Hindlimb muscle (tissue), 1 donor: ENCODE measurements at regions not wholly inside any gene's neighbourhood (a gene's known extent, or its start where the extent isn't known, plus 50 kb on each side); places are given as distances from the start of the nearest gene placed in this dataset.
"Not testable (repeated sequence)": the region's sequence is repeated elsewhere in the genome, so short reads cannot be mapped to it uniquely, and the experiment has no call there.

ENCODE experiments used
- DNase-seq: peaks from one replicate; pipeline ENCODE4 v3.0.0-alpha.2; 2013

- DNase-seq, result peak; percentile 34
These were observed 104.4 kb downstream of the PJA1 start for GRCh38 chrX:69060631-69061408.

GRCh38 chrX:69055193-69055592 lies 110.1 kb downstream of the PJA1 start:
- DNase-seq, result no peak

- DNase-seq, result not testable (repeated sequence)
These were observed 110.8 kb downstream of the PJA1 start for GRCh38 chrX:69054497-69054896.

- DNase-seq, result no peak
These were observed 113.4 kb downstream of the PJA1 start for GRCh38 chrX:69051901-69052300.

- no peak for DNase-seq
These were observed 115.0 kb downstream of the PJA1 start for GRCh38 chrX:69050051-69050765.

- no peak for DNase-seq
These were observed 118.2 kb downstream of the PJA1 start for GRCh38 chrX:69046996-69047490.

GRCh38 chrX:69045616-69046345 lies 119.5 kb downstream of the PJA1 start:
- no peak for DNase-seq

- no peak for DNase-seq
These were observed 126.4 kb downstream of the PJA1 start for GRCh38 chrX:69038816-69039215.

GRCh38 chrX:69038188-69038587 lies 127.1 kb downstream of the PJA1 start:
- DNase-seq, result no peak

- no peak for DNase-seq
These were observed 127.5 kb downstream of the PJA1 start for GRCh38 chrX:69037786-69038185.

- no peak for DNase-seq
These were observed 128.3 kb downstream of the PJA1 start for GRCh38 chrX:69036674-69037573.

- no peak for DNase-seq
These were observed 130.8 kb downstream of the PJA1 start for GRCh38 chrX:69034451-69034850.

GRCh38 chrX:69033936-69034335 lies 131.3 kb downstream of the PJA1 start:
- no peak for DNase-seq

GRCh38 chrX:69032601-69033000 lies 132.7 kb downstream of the PJA1 start:
- DNase-seq, result no peak

GRCh38 chrX:69031971-69032391 lies 133.3 kb downstream of the PJA1 start:
- DNase-seq, result no peak

- DNase-seq, result no peak
These were observed 134.1 kb downstream of the PJA1 start for GRCh38 chrX:69031181-69031580.

GRCh38 chrX:69029771-69030170 lies 135.5 kb downstream of the PJA1 start:
- no peak for DNase-seq

GRCh38 chrX:69028761-69029120 lies 136.5 kb downstream of the PJA1 start:
- DNase-seq, result no peak

GRCh38 chrX:69028006-69028760 lies 137.1 kb downstream of the PJA1 start:
- no peak for DNase-seq

GRCh38 chrX:69027181-69028005 lies 137.9 kb downstream of the PJA1 start:
- no peak for DNase-seq
